ENCODE measurements at regions not wholly inside any gene's neighbourhood (a gene's known extent, or its start where the extent isn't known, plus 50 kb on each side); places are given as distances from the start of the nearest gene placed in this dataset.

DNA sequence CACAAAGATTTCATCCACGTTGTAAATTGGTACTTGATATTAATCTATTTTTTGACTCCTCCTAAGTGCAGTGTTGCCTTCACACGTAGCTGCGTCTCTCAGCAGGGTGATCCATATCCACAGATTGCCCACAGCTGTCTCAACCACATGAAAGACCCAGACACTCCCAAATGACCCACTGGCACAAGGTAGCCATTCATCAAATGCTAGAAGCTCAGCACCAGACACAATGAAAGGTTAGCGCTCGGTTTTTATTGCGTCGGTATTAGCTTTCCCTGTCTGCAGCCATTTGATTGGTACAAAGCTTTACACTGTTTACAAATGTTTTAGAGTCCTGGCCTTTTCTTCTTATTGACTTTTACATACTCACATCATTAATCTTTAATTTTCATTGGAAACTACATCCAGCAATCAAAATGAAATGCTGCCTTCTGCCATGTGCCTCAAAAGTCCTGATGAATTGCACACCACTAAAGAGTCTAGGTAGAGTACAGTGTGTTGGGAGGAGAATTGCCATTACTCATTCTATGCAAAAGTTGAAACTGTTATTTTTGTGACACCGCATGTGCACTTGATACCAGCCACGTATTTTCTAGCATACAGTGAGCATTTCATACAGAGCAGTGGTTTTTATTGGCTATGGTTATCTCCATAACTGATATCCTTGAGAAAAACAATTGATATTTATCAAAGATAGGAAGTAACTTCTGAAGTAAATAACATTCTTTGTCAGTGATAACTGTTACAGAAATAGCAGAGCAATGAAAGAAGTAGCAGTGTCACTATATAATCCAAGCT is 127.3 kb upstream of the NUDT7 start:
- DNase-seq: no peak

DNA sequence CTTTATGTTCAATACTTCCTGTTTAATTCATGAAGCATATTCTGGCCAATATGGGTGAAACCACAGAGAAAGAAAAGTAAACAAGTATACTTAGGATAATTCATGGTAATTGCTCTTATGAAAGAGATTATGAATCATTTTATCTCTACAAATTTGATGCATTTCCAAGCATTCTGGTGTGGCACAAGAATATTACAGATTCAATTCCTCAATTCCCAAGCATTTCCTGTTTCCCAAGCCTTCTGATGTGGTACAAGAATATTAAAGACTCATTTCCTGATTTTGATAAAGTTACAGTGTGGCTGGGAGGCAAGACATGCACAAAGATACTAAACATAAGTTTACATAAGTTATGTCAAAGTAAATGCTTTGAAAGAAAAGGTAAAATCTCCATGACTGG is 126.1 kb upstream of the NUDT7 start:
- DNase-seq: no peak

DNA sequence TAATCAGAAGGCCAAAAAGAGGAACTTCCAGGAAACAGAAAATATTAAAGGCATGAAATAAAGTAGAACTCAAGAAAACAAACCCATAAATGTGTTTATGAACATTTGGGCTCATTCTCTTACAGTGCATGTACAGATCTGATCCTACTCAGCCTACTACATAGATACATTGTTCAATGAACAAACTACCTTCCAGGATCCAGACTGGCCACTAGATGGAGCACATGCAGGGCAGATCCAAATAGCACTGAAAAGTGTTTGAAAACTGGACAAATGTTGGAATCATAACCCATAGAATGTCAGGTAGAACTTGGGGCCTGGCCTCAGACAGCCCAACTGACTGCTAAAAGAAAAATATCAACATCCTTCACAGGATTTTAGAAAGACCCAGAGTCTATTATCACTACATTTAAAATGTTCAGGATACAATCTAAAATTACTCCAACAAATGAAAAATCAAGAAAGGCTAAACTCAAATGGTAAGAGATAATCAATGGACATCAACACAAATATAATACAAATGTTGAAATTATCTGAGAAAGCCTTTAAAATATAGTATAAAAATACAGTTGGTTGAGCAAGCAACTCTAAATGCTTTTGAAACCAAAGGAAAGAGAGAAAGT is 122.4 kb upstream of the NUDT7 start:
- DNase-seq: no peak

DNA sequence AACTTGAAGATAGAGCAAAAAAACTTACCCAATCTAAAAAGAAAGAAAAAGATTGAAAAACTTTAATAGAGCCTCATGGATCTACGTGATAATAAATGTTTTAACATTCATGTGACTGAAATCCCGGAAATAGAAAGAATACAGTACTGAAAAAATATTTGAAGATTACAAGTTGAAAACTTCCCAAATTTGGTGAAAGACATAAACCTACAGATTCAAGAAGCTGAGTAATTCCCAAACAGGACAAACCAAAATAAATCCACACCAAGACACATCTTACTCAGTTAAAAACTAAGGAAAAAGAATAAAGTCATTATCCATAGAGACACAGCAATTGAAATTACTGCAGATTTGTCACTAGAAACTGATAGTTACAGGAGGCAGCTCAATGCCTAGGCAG is 121.8 kb upstream of the NUDT7 start:
- DNase-seq: no peak

DNA sequence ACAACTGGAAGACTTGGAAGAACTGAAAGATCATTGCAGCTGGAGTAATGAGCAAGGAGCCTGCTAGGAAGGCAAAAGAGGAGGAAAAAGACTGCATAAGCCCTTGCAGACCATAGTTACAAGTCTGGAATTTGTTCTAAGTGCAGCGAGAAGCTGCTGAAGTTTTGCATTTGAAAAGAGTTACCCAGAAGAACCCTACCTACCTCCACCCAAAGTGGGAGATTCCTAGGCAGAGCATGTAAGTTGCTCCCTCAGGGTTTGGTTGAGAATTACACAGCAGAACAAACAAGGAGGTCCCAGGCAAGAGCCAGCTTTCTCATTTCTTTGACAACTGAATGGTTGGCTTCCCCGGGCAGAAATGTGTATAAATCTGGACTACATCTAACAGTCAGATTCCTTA is 118.7 kb upstream of the NUDT7 start:
- no peak for DNase-seq

DNA sequence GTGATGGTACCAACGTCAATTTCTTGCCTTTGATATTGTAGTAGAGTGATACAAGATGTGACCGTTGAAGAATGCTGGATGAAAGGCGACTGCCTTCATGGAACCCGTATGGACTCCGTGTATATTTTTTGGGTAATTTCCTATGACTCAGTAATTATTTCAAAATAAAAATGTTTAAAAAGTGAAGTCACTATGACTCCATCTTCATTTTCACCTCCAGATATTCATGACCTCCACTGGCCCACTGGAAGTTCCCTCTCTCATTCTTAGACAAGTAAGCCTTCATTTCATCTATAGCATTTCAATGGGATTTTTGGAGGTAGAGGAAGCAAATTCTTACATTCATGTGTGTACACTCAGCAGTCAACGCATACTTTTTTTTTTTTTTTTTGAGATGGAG is 111.8 kb upstream of the NUDT7 start:
- no peak for DNase-seq

DNA sequence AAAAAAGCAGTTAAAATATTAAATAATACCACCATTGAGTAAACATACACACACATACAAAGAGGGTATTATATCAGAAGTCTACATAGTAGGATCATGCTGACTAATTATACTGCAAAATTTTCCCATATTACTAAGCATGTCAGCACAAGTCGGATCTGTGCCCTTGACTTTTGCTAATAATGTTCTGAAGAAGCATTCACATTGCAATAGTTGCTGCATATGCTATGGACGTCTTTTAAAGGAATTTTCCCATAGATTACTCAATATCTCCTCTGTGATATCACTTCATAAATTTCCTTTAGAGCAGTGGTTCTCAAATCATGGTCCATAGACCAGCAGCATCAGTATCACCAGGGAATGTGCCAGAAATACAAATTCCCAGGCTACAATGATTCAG is 110.9 kb upstream of the NUDT7 start:
- no peak for DNase-seq

DNA sequence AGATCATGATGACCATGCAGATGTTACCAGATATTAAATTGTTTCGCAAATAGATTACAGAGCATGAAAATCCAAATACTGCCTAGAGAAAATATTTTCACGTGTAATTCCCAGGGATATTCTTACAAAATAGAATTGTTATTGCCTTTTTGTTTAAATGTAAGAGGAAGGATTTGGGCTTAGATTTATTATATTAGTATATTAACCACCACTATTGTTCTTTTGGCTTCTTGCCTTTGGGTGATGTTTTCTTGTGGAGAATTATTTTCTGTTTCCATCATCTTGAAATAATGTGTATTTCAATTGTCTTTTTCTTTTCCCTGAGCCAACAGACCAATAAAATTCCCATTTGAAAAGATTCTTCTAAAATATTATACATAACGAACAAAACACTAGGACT is 109.7 kb upstream of the NUDT7 start:
- DNase-seq: no peak

DNA sequence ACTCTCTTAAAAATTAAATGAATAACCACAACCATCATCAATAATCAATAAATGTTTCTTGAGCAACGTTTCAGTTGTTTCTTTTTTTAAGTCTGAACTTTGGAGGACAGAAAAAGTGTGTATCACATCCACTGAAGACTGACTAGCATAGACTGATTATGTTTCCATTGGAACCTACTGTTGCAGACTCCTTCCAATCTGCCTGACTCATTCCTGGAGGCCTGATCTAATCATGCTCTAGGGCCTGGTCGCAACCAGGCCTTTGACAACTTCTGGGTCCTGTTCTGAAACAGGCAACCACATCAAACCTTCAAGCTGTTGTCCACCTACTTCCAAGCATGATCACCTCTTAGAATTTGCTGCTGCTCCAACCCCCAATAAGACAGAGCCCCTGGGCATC is 109.2 kb upstream of the NUDT7 start:
- DNase-seq: no peak

DNA sequence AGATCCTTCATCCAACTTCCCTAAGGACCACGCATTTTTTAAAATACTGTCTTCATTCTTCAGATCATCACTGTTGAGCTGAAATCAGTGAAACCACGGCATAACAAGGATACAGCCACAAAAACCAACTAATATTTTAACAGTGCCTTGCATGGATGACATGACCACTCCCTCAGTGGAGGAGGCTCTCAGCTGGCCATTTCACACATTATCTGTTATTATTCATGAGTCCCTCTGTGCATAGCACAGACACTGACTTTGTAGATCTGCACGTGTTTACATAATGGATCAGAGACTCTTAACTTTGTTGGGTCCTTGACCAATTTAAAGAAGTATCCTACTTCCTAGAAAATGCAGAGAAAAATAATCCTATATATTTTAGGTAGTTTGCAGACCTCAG is 104.8 kb upstream of the NUDT7 start:
- no peak for DNase-seq

DNA sequence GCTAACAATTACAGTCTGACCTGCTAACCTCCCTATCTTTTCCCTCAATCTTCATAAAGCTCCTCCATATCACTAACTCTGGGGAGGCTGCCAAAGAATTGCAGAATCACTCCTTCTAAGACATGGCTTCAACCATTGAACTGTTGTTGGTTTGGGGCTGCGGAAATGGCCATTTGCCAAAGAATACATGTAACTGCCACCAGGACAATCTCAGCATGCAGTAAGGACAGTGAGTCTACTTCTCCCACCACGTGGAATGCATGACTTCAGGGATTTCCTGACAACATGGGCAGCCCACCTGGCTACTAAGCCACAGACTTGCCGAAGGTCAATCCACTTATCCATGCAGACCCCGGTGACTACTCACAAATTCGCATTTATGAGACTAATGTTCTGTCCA is 104.3 kb upstream of the NUDT7 start:
- DNase-seq: no peak

DNA sequence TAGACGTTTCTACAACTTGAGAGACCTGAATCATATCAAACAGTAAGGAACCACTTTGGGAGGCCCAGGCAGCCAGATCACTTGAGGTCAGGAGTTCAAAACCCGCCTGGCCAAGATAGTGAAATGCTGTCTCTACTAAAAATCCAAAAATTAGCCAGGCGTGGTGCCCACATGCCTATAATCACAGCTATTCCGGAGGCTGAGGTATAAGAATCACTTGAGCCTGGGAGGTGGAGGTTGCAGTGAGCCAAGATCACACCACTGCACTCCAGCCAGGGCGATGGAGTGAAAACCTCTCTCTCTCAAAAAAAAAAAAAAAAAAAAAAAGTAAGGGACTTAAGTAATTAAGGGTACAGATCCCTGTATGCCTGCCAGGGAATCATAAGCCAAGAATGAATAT is 103.4 kb upstream of the NUDT7 start:
- no peak for DNase-seq

DNA sequence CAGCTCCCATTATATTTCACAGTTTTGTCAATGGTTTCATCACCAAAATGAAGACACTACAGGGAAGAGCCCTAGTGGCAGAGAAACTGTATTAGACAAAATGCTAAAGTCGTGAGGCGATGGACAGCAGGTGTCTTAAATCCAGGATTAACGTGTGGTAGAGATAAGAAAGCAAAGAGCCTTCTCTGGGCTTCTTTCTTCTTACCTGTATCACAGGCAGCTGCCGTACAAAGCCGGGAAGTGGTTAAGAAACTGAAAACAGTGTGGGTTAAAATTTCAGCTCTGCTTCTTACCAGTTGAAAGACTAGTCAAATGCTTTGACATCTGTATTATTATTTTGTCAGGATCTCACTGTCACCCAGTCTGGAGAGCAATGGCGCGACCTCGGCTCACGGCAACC is 98.2 kb upstream of the NUDT7 start:
- no peak for DNase-seq

DNA sequence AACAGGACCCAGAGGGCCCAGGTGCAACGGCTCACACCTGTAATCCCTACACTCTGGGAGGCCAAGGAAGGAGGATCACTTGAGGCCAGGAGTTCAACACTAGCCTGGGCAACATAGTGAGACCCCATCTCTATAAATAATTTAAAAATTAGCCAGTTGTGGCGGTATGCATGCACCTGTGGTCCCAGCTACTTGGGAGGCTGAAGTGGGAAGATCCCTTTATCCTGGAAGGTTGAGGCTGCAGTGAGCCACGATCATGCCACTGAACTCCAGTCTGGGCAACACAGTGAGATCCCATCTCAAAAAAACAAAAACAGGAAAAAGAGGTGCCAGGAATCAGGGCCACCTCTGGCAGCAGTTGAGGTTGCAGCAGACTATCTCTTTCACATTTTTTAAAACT is 85.7 kb upstream of the NUDT7 start:
- no peak for DNase-seq

DNA sequence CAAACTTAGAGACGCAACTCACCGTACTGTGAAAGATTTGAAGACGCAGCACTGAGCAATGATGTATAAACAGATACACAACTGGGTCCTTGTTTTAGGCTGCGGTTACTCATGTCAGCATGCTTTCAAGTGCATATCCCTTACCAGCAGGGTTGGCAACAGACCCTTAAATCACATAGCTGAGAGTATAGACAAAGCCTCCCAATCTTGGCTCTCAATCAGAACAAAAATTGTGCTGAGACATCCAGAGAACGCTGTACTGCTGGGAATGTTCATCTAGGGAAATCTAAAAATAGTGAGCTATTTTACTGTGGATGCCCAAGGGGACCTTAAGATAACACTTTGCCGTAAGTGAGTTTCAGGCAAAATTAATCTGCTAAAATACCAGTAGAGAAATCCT is 84.4 kb upstream of the NUDT7 start:
- no peak for DNase-seq

DNA sequence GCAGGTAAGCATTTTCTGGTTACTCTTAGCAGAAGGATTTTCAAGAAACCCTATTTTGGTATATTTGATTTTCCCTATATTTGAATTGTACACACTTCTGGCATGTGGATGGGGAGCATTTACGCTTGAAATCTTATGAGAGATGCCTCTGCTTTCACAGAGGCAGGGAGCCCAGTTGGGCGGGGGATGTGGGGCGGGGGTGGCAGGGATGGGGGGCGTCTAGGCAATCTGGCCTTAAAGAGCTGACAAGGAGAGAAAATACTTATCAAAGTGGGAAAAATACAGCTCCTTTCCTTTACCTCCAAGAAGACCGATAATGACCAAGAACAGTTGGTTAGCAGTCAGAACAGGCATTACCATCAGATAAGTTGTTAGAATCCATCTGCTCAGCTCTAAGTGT is 79.1 kb upstream of the NUDT7 start:
- DNase-seq: no peak

DNA sequence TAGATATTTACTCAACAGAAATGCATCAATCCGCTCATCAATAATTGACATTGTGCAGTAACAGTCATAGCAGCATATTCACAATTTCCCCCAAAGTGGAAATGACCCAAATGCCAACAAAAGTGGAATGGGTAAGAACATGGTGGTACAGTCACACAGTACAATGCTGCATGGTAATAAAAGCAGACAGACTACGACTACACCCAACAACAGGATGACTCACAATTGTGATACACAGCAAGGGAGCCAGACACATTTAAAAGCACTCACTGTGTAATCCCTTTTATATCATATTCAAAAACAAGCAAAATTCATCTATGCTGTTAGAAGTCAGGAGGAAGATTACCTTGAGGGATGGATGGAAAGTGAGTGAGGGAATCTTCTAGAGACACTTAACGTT is 76.5 kb upstream of the NUDT7 start:
- no peak for DNase-seq

DNA sequence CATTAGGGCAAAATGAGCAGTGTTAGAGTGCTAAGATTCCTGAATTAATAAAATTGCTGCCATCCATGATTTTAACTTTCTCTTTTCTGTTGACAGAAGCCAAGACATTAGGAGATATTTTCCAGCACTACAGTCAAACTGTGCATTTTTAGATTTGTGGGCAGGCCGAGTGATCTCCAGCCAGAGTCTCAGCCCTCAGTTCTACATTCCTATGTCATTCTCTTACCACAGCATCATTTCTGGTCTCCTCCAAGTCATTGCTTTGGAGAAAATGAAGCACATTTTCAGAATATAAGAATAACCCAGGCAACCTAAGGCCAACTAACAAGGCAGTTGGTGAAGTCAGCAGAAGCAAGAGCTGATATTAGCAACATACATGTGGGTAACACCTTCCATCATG is 74.6 kb upstream of the NUDT7 start:
- DNase-seq: no peak

DNA sequence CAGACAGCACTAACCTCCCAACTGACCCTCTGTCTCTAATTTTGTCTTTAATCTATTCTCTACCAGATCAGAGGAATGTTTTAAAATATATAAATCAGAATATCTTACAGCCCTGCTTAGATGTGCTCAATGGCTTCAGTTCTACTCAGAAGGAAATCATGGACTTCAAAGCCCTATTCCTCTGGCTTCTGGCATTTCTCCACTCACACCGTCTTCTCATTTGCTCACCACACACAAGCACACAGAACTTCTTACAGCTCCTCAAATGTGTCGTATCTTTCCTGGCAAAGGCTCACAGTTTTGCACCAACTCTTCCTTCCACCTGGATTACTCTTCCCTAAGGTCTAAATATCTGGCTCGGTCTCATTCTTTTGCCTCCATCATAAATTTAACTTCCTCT is 71.6 kb upstream of the NUDT7 start:
- no peak for DNase-seq

DNA sequence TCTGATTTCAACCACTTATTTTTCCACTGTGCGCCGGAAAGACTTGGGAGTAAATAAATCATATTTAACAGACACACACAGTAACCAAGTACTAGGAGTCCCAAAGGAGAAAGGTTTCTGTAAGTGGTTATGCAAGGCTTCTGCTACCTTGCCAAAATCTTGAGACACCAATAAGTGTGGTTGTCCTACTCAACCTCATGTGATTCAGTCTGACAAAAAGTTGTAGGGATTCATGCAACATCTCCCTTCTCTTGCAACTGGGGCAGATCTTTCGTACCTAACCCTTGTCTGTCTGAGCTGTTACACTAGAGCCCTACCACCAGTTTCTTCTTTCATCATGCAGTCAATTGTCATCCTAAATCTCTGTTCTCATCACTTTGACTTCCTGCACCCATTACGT is 69.9 kb upstream of the NUDT7 start:
- DNase-seq: no peak

DNA sequence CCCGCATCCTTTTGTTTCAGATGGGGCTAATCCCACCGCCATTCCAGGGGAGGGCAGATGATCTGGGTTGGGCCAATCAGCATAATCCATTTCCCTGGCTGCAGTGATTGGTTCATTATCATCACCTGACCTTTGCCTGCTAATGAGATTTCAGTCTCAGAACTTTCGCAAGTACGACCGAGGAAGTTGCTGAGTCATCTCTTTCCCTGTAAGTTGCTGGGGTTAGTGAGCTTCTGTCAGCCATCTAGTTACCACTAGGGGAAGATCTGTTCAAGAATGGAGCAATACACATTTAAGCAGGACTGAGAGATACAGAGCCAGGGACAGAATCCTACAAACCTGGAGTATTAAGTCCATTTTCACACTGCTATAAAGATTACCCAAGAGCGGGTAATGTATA is 65.3 kb upstream of the NUDT7 start:
- DNase-seq: no peak

DNA sequence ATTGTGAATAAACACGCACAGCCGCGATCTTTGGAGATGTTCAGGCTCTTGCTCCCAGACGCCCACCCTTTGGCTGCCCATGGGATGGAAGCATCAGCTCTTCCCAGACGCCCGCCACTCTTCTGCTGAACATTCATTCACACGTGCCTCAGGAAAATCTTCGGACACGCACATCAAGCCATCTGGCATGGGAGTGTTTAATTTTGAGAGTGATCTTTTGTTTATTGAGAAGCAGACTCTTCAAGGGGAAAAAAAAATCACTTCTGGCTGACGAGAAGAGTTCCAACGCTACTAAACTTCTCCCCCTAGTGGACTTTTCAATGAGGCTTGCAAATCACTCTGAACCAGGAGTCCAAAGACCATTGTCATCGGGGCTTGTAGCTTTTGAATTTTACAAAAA is 62.0 kb upstream of the NUDT7 start:
- peak; percentile 13 for DNase-seq

DNA sequence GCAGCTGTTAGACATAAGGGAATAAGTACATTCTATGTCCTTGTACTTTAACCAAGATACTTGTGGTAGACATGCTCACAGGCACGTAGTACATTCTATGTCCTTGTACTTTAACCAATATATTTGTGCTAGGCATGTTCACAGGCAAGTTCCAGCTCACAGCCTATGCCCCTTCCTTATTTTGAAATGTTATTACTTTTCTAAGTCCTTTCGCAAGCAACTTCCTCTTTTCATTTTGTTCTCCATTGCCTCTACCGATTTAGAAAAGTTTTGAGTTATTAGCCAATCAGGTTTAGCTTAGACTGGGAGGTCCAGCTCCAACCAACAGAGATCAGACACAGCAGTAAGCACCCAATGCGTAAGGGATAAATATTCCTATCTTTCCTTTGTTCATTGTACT is 60.1 kb upstream of the NUDT7 start:
- no peak for DNase-seq

DNA sequence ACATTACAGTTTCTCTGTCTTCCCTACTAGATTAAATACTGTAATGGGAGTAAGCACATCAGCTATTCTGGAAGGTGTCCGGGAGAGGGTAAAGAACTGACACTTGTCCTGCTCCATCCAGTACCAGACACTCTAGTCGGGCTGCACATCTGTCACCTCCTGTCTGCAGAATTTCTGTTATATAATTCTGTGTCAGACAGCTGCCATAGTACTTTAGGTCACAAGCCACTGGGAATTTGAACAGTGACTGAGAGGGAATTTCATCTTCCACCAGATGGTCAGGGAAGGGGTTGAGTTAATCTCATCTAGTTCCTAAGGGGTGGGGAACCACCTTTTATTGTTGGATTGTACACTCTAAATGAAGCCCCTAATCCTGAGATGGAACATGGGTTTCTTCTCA is 58.6 kb upstream of the NUDT7 start:
- DNase-seq: no peak

DNA sequence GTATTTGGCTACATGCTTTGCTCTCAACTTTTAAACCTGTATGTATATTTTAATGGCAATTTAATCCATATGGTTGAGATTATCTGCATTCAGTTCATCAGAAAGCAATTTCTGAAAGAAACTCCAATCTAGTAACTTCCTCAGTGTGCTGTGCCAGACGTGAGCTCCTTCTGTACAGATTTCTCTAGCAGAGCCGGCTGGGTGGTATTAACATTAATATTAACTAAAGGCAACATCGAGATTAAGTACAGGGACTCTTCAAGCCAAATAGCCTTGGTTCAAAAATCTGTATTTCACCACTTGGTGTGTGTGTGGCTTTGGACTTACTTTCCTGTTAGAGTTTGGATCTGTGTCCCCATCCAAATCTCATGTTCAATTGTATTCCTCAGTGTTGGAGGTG is 55.5 kb upstream of the NUDT7 start:
- no peak for DNase-seq
